HG02642 (cell line): ENCODE measurements at regions not wholly inside any gene's neighbourhood (a gene's known extent, or its start where the extent isn't known, plus 50 kb on each side); places are given as distances from the start of the nearest gene placed in this dataset.

ENCODE experiments used
- ATAC-seq: cut with Tn5 transposase; IDR thresholded peaks from one replicate; pipeline ENCODE4 v1.9.1; 2021; ENCODE audit warnings: mild to moderate bottlenecking; ENCODE audit not compliant: unreplicated experiment, poor library complexity

GRCh38 chr17:77677211-77677610, 281.3 kb upstream of the TNRC6C start:
- ATAC-seq = no peak

- no peak for ATAC-seq
Measured at GRCh38 chr17:77677630-77678029, 280.9 kb upstream of the TNRC6C start.

GRCh38 chr17:77679589-77679988, 278.9 kb upstream of the TNRC6C start:
- no peak for ATAC-seq

- no peak for ATAC-seq
Measured at GRCh38 chr17:77681861-77682260, 276.6 kb upstream of the TNRC6C start.

- no peak for ATAC-seq
Measured at GRCh38 chr17:77684803-77685798, 273.4 kb upstream of the TNRC6C start.

- ATAC-seq = no peak
Measured at GRCh38 chr17:77685881-77686486, 272.5 kb upstream of the TNRC6C start.

GRCh38 chr17:77686903-77687302, 271.6 kb upstream of the TNRC6C start:
- no peak for ATAC-seq

GRCh38 chr17:77687417-77687816, 271.1 kb upstream of the TNRC6C start:
- no peak for ATAC-seq

GRCh38 chr17:77687921-77688320, 270.6 kb upstream of the TNRC6C start:
- no peak for ATAC-seq

GRCh38 chr17:77688369-77688768, 270.1 kb upstream of the TNRC6C start:
- ATAC-seq = no peak

GRCh38 chr17:77690271-77691161, 268.0 kb upstream of the TNRC6C start:
- ATAC-seq = no peak

- no peak for ATAC-seq
Measured at GRCh38 chr17:77691216-77692085, 267.1 kb upstream of the TNRC6C start.

- no peak for ATAC-seq
Measured at GRCh38 chr17:77692571-77693161, 265.8 kb upstream of the TNRC6C start.

- ATAC-seq = no peak
Measured at GRCh38 chr17:77693301-77693700, 265.2 kb upstream of the TNRC6C start.

GRCh38 chr17:77693776-77694175, 264.7 kb upstream of the TNRC6C start:
- ATAC-seq = no peak

- ATAC-seq = no peak
Measured at GRCh38 chr17:77694391-77695363, 263.8 kb upstream of the TNRC6C start.

GRCh38 chr17:77695386-77695785, 263.1 kb upstream of the TNRC6C start:
- no peak for ATAC-seq

GRCh38 chr17:77696151-77696720, 262.3 kb upstream of the TNRC6C start:
- ATAC-seq = no peak
